Left forelimb (tissue), 1 donor: ENCODE measurements at regions not wholly inside any gene's neighbourhood (a gene's known extent, or its start where the extent isn't known, plus 50 kb on each side); places are given as distances from the start of the nearest gene placed in this dataset.
"Not testable (repeated sequence)": the region's sequence is repeated elsewhere in the genome, so short reads cannot be mapped to it uniquely, and the experiment has no call there.

Experiments
- DNase-seq: peaks from one replicate; pipeline ENCODE4 v3.0.0-alpha.2; 2018; ENCODE audit warnings: low spot score

DNA sequence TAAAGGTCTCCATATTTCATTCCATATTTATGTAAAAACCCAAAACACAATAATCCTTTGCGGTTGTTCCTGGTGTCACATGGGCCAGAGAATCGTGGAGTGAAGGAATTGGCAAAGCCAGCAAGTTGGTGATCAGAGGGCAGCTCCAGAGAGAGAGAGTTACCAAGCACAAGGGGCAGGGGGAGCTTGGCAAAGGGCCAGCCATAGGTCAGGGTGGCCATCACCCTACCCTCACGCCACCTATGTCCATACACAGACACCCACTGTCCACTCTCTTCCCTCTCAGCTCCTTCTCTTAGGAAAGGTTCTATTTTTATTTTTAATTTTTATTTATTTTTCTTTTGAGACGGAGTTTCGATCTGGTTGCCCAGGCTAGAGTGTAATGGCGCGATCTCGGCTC lies 163.2 kb upstream of the JARID2 start:
- DNase-seq, result no peak

- no peak for DNase-seq
These were observed 159.3 kb upstream of the JARID2 start for GRCh38 chr6:15086348-15087158.

DNA sequence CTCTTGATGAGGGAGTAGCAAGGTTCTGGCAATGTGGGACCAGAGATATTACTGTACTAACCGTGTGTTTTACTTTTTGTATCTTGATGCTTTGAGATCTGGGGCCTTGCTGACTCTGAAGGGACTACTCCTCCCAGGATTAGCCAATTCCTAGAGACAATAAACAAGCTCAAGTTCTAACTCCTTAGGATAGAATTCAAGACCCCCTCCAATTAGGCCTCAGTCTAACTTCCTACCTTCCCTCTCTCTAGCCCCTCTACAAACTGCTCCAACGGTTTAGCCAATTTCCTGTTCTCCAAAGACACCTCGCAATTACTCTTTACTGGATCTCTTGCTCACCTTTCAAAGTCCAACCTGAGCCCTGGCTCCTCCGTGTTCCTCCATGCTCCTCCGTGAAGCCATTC lies 158.7 kb upstream of the JARID2 start:
- DNase-seq, result no peak

DNA sequence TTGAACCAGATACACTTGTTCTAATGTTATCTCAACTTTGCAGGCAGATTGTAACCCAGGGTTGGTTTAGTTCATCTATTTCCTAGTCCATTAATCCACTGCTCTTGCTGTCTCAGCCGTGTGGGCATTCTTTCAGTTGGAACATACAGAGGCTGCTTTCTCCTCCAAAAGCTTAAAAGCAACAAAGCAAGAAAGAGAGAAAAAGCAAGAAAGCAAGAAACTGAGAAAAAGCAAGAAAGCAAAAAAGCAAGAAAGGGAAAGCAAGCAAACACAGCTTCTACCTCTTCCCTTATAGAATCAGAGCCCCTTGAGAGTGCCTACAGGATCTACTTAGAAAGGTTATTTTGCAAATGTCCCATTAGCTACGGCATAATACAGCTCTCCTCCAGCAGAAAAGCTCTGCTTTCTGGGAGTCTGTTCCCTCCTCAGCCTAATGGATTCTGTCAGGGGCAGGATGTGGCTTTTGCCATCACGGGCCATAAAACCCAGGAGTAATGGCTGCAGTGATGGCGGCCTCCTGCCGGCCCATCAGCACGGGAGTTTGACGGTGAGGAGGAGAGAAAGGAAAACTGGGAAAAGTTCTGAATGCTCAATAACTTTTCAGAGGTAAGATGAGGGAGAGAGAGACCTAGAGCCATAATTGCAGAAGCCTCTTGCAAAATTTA lies 156.8 kb upstream of the JARID2 start:
- DNase-seq, result no peak

DNA sequence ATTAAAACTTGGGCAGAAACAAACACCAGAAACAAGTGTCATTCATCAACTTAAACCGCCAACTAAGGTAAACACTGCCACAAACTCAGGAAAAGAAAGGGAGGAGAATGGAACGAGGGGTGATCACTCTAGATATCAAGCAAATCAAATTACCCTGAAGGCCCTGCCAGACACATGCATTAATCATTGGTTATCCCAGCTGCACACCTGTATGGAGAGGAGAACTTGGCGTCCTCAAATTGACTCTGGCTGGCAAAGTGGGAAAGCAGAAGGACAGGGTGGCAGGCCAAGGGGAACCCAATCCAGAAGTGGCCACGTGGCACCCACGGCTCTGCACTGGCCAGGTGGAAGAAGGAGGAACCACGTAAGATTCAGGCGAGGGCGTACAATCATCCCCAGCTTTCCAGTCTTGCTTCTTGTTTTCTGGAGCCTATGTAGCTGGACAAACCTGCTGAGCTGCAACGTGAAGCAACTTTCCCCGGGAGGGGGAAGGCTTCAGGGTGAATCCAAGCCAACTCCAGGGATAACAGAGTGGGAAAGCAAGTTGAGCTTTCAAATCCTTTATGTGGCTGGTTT lies 156.2 kb upstream of the JARID2 start:
- no peak for DNase-seq

GRCh38 chr6:15090145-15090579 lies 155.7 kb upstream of the JARID2 start:
- no peak for DNase-seq

DNA sequence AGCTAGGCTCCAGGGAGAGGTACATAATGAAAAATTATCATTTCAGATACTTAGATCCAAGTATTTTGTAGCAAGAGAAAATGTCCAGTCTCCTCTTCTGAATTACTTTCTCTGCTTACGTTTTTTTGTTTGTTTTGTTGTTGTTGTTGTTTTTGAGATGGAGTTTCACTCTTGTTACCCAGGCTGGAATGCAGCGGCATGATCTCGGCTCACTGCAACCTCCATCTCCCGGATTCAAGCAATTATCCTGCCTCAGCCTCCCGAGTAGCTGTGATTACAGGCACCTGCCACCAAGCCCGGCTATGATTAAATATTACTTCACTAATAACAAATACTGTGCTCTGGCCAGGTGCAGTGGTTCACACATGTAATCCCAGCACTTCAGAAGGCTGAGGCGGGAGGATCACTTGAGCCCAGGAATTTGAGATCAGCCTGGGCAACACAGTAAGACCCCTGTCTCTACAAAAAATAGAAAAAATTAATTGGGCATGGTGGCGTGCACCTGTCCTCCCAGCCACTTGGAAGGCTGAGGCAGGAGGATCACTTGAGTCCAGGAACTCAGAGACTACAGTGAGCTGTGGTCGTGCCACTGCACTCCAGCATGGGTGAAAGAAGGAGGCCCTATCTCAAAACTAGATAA lies 155.0 kb upstream of the JARID2 start:
- DNase-seq, result no peak

DNA sequence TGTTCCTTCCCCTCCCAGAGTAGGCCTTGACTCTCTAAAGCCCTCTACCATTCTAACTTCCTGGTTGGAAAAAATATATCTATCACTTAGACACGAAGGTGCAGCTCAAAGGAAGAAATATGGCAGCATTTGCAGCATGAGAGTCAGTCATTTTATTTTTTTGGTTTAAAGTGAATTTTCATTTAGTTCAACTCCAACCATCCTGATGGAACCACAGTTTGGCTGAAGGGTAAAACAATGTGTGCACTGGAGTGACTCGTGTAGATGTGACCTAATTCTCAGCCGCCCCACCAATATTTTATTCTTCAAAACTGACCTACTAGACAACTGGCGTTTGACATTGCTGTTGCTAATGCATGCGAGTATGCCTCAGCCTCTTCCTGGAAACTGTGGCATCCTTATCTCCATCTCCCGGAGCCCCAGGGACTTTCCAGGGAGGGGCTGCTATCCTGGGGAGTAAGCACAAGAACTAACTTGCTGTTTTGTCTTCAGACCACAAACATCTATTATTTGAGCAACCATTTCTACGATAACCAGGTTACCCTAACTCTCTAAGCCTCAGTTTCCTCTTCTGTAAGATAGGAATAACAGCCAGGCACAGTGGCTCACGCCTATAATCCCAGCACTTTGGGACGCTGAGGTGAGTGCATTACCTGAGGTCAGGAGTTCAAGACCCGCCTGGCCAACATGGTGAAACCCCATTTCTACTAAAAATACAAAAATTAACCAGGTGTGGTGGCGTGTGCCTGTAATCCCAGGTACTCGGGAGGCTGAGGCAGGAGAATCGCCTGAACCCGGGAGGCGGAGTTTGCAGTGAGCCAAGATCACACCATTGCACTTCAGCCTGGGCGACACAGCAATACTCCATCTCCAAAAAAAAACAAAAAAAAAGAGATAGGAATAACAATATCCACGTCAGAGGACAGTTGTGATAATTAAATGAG lies 148.7 kb upstream of the JARID2 start:
- DNase-seq, result no peak

- no peak for DNase-seq
These were observed 144.7 kb upstream of the JARID2 start for GRCh38 chr6:15101130-15101529.

DNA sequence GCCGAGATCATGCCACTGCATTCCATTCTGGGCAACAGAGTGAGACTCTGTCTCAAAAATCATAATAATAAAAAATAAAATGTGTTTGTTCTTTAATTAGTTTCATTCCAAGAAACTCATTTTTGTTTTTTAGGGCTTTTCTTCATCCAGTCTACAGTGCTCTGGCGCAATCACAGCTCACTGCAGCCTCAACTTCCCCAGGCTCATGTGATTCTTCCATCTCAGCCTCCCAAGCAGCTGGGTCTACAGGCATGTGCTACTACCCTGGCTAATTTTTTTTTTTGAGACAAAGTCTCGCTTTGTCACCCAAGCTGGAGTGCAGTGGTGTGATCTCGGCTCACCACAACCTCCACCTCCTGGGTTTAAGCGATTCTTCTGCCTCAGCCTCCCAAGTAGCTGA lies 143.6 kb upstream of the JARID2 start:
- no peak for DNase-seq

DNA sequence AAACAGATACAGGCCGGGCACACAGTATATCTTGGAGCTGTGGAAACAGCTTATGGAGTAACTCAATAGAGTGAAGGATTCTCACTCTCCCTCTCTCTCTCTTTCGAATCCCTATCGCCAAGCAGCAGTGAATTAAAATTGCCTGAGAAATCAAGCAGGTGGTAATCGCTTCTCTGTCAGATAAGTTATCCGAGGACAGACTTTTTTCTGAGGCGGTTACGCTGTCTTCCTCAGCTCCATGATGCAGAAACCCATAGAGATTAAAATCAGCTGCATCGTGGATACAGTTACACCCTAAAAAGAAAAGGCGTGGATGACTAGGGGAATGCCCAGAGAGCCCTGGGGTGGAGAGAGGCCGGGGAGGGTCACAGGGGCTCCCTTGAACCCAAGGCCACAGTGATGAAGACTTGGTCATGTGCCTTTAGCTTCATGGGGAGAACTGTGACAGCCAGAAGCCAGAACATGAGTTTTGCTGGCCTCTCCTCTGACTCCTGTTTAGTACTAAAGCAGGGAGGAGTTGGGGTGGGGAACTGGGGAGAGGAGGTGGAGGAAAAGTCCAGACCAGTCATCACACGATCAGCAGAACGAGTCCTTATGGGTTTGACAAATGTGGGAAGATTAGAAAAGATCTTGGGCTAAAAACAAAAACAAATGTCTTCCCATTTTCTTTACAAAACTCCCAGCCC lies 138.8 kb upstream of the JARID2 start:
- DNase-seq, result no peak

GRCh38 chr6:15107644-15108382 lies 138.1 kb upstream of the JARID2 start:
- DNase-seq, result no peak

GRCh38 chr6:15108383-15108715 lies 137.5 kb upstream of the JARID2 start:
- no peak for DNase-seq

DNA sequence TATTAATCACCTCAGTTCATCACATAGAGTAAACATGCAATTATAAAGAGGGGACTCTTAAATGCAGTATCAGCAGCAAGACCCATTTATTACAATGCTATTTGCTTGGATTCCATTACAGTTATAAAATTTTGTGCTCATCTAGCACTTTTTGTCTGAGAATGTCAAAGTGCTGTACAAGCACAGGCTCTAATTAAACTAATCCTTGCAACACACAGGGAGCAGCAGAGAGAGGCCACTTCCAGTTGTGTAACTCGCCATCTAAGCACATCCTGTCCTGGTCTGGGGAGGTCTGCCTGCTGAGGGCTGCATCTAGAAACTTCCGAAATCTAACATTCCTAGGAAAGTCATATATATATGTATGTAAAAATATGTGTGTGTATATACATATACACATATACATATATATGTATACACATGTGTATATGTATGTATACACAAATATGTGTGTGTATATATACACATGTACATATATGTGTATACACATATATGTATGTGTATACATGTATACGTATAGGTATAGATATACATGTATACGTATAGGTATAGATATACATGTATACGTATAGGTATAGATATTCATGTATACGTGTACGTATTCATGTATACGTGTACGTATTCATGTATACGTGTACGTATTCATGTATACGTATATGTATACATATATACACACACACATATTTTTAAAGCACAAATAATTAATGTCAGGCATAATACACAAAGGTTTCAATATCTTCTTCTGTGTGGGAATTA lies 136.4 kb upstream of the JARID2 start:
- DNase-seq, result no peak

DNA sequence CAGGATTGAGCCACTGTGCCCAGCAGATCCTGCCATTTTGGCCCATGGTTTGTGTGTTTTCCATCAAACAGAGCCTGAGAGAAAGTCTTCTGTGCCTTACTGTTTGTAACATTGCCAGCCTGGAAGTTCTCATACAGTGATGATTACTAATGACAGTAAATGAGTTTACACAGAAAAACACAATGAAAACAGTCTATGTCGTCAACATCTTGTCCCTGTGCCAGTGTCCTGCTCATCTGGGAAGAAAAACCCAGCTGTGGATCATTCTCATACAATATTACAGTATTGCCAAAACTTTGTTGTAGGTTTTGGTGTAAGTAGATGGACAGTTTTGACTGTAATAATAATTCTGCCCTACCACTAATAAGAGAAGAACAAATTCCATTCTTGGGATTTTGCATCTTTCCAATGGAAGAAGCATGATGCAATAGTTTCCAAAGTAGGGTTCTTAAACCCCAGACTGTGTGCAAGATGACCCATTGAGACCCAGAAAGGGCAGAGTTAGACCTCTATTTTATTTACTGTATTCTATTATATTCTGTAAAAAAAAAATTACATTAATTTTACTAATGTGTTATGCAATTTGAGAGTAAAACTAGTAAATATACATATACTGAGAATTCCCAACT lies 135.0 kb upstream of the JARID2 start:
- DNase-seq, result no peak

- not testable (repeated sequence) for DNase-seq
These were observed 134.3 kb upstream of the JARID2 start for GRCh38 chr6:15111576-15111975.

DNA sequence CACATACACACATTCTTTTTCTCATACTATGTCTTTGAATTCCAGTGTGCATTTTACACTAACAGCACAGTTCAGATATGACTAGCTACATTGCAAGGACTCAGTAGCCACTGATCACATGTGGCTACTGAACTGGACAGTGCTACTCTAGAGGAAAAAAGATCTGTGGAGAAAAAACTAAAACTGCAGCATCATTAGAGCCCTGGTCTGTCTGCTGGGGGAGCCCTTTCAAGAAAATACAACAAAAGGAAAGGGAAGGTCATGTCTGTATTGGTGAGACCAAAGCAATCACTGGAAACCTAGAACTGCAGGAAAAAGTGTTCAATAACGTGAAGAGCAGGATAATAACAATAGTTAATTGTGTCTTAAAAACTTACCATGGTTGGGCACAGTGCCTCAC lies 132.3 kb upstream of the JARID2 start:
- DNase-seq, result no peak

GRCh38 chr6:15114061-15114460 lies 131.8 kb upstream of the JARID2 start:
- DNase-seq, result no peak

DNA sequence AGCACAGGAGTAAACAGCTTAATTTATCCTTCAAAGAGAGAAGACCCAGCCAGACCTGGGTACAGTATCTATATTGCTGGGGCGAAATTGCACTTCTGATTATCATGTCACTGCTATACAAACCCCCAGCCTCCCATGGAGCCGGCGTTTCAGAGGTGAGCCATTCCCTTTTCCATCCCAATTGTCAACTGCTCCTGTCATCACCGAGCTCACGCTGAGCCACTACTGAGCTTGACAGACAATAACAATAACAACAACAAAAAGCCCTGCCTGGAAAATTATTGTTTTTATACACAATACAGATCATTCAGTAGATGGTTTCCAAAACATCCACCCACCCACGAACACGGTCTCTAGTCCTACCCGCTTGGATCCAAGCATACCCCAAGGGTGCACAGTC lies 129.0 kb upstream of the JARID2 start:
- DNase-seq, result no peak
